GM12873 (cell line): ENCODE measurements at regions not wholly inside any gene's neighbourhood (a gene's known extent, or its start where the extent isn't known, plus 50 kb on each side); places are given as distances from the start of the nearest gene placed in this dataset.

ENCODE experiments used
- CTCF ChIP-seq: IDR thresholded peaks from 2 replicates; pipeline ENCODE4 v1.5.1; 2012; ENCODE audit warnings: low read depth, mild to moderate bottlenecking, moderate library complexity, low read length, control low read depth; ENCODE audit not compliant: insufficient read depth; ENCODE audit errors: missing control alignments

GRCh38 chr7:45253368-45253767 lies 95.8 kb downstream of the RAMP3 start:
- no peak for TF ChIP-seq CTCF

- TF ChIP-seq CTCF: no peak
Observed at GRCh38 chr7:45255187-45255586, 97.6 kb downstream of the RAMP3 start.

DNA sequence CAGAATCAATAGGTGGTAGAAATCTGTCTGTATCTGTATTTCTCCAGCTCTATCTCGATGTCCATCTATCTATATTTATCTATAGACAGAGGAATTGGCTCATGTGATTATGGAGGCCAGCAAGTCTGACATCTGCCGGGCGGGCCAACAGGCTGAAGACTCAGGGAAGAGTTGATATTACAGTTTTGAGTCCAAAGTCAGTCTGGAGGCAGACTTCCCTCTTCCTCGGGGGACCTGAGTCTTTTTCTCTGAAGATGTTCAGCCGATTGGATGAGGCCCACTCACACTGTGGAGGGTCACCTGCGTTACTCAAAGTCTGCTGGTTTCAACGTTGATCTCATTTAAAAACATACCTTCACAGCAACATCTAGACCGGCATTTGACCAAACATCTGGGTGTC lies 98.7 kb downstream of the RAMP3 start:
- no peak for TF ChIP-seq CTCF

- TF ChIP-seq CTCF: no peak
Observed at GRCh38 chr7:45256775-45257174, 99.2 kb downstream of the RAMP3 start.

DNA sequence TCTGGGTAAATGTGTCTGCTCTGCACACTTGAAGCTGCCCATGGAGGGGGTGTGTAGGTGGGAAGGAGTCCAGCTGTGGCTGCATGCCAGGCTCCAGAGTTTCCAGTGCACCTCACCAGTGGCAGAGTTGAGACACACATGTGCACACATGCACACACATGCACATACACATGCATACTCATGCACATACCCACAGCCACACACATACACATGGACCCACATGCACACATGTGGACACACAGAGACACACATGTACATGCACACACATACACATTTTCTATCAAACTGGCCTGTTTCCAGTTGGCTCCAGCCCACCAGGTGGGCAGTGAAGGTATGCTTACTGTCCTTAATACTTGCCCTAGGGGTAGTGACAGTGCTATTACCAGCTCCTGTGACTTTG lies 99.7 kb downstream of the RAMP3 start:
- TF ChIP-seq CTCF: no peak

GRCh38 chr7:45258533-45259226 lies 101.1 kb downstream of the RAMP3 start:
- no peak for TF ChIP-seq CTCF

GRCh38 chr7:45259227-45259596 lies 101.6 kb downstream of the RAMP3 start:
- TF ChIP-seq CTCF: no peak
